Activated CD4-positive, alpha-beta T cell treated with anti-CD3 and anti-CD28 coated beads, Interleukin-2, Interleukin-6, amounts not matched to agents 100 ng/mL and 50 ng/mL, durations not matched to agents 16 hours and 8 hours (primary cell): ENCODE measurements at regions not wholly inside any gene's neighbourhood (a gene's known extent, or its start where the extent isn't known, plus 50 kb on each side); places are given as distances from the start of the nearest gene placed in this dataset.
A peak's percentile ranks its signal among the peaks of the same experiment; 100 is the strongest.

Experiments
- DNase-seq: peaks from one replicate; pipeline ENCODE4 v3.0.0-alpha.2; 2020

GRCh38 chr5:35477321-35477720 is 140.3 kb upstream of the SPEF2 start:
- DNase-seq, result no peak

GRCh38 chr5:35476797-35477196 is 140.9 kb upstream of the SPEF2 start:
- DNase-seq, result no peak

- no peak for DNase-seq
Observed at GRCh38 chr5:35476036-35476435, 141.6 kb upstream of the SPEF2 start.

GRCh38 chr5:35473589-35473988 is 144.1 kb upstream of the SPEF2 start:
- DNase-seq, result no peak

- DNase-seq, result no peak
Observed at GRCh38 chr5:35470866-35471265, 146.8 kb upstream of the SPEF2 start.

GRCh38 chr5:35468811-35469210 is 148.9 kb upstream of the SPEF2 start:
- DNase-seq, result no peak

- DNase-seq, result no peak
Observed at GRCh38 chr5:35466746-35467145, 150.9 kb upstream of the SPEF2 start.

GRCh38 chr5:35464757-35465156 is 152.9 kb upstream of the SPEF2 start:
- DNase-seq, result no peak

GRCh38 chr5:35461530-35461929 is 156.1 kb upstream of the SPEF2 start:
- DNase-seq, result no peak

- no peak for DNase-seq
Observed at GRCh38 chr5:35458824-35459207, 158.8 kb upstream of the SPEF2 start.

GRCh38 chr5:35457912-35458823 is 159.5 kb upstream of the SPEF2 start:
- DNase-seq, result no peak

- no peak for DNase-seq
Observed at GRCh38 chr5:35456506-35456905, 161.2 kb upstream of the SPEF2 start.

- DNase-seq, result no peak
Observed at GRCh38 chr5:35454011-35454525, 163.6 kb upstream of the SPEF2 start.

- no peak for DNase-seq
Observed at GRCh38 chr5:35443803-35444595, 173.7 kb upstream of the SPEF2 start.

GRCh38 chr5:35442885-35443639 is 174.6 kb upstream of the SPEF2 start:
- DNase-seq, result no peak

GRCh38 chr5:35440409-35440808 is 177.3 kb upstream of the SPEF2 start:
- DNase-seq, result no peak

- no peak for DNase-seq
Observed at GRCh38 chr5:35438786-35439185, 178.9 kb upstream of the SPEF2 start.

- no peak for DNase-seq
Observed at GRCh38 chr5:35438288-35438687, 179.4 kb upstream of the SPEF2 start.

- DNase-seq, result peak; percentile 59
Observed at GRCh38 chr5:35436400-35437057, 181.1 kb upstream of the SPEF2 start.

GRCh38 chr5:35430381-35431162 is 187.1 kb upstream of the SPEF2 start:
- no peak for DNase-seq

GRCh38 chr5:35420200-35420599 is 189.9 kb upstream of the PRLR start:
- no peak for DNase-seq

GRCh38 chr5:35417040-35417439 is 186.8 kb upstream of the PRLR start:
- no peak for DNase-seq
